SU-DHL-6 (cell line): ENCODE measurements at regions not wholly inside any gene's neighbourhood (a gene's known extent, or its start where the extent isn't known, plus 50 kb on each side); places are given as distances from the start of the nearest gene placed in this dataset.

ENCODE experiments used
- H2AFZ ChIP-seq: fragments of 200-600 bp; sonication (generic); 2 replicates; pipeline ENCODE4 v1.6.1; 2014; ENCODE audit warnings: low read depth, mild to moderate bottlenecking, moderate library complexity, mixed read lengths, antibody characterized with exemption, low read length; ENCODE audit not compliant: severe bottlenecking
- H3F3A ChIP-seq: fragments of 200-600 bp; shearing (Covaris generic); 2 replicates; pipeline ENCODE4 v1.6.0; 2016; ENCODE audit warnings: antibody characterized with exemption, mild to moderate bottlenecking; ENCODE audit not compliant: insufficient read depth
- H3K27ac ChIP-seq: fragments of 200-600 bp; sonication (generic); 2 replicates; pipeline ENCODE4 v1.5.1; 2016; ENCODE audit warnings: low read depth, mild to moderate bottlenecking, low read length, moderate library complexity, mixed read lengths
- H3K27me3 ChIP-seq: fragments of 200-600 bp; sonication (generic), shearing (Covaris generic); 2 replicates; pipeline ENCODE4 v1.6.0; 2014; ENCODE audit warnings: mild to moderate bottlenecking, low read length
- H3K36me3 ChIP-seq: fragments of 200-600 bp; sonication (generic); 2 replicates; pipeline ENCODE4 v1.6.1; 2014; ENCODE audit warnings: mild to moderate bottlenecking, low read length, mixed read lengths
- H3K4me2 ChIP-seq: fragments of 300-600, 200-600 bp; shearing (Covaris generic), sonication (generic); 2 replicates; pipeline ENCODE4 v1.6.0; 2014; ENCODE audit warnings: low read length, low read depth, mild to moderate bottlenecking; ENCODE audit not compliant: poor library complexity, severe bottlenecking
- H3K4me3 ChIP-seq: fragments of 200-600 bp; sonication (generic); 2 replicates; pipeline ENCODE4 v1.5.1; 2014; ENCODE audit warnings: antibody characterized with exemption, low read length, mild to moderate bottlenecking, mixed read lengths; ENCODE audit not compliant: insufficient read depth, poor library complexity, severe bottlenecking
- H3K79me2 ChIP-seq: fragments of 200-600 bp; sonication (generic); 2 replicates; pipeline ENCODE4 v1.6.1; 2014; ENCODE audit warnings: mild to moderate bottlenecking, low read length, moderate library complexity; ENCODE audit not compliant: insufficient read depth
- H3K9ac ChIP-seq: fragments of 200-600 bp; sonication (generic); 2 replicates; pipeline ENCODE4 v1.7.0; 2014; ENCODE audit warnings: mild to moderate bottlenecking, low read length
- H3K9me2 ChIP-seq: fragments of 200-600 bp; sonication (generic); replicated peaks from 2 replicates; pipeline ENCODE4 v1.6.1; 2014; ENCODE audit warnings: low read length; ENCODE audit not compliant: insufficient read depth
- H3K9me3 ChIP-seq: fragments of 200-600 bp; sonication (generic); 2 replicates; pipeline ENCODE4 v1.6.1; 2014; ENCODE audit warnings: low read length, mixed read lengths; ENCODE audit not compliant: insufficient read depth
- H4K20me1 ChIP-seq: fragments of 200-600 bp; sonication (generic); 2 replicates; pipeline ENCODE4 v1.6.1; 2014; ENCODE audit warnings: low read depth, mild to moderate bottlenecking, antibody characterized with exemption, low read length, moderate library complexity, mixed read lengths
- CTCF ChIP-seq: fragments of 200-600 bp; sonication (generic); IDR thresholded peaks from one replicate; pipeline ENCODE4 v1.5.1; 2017; ENCODE audit warnings: antibody characterized with exemption, mild to moderate bottlenecking, low read length, moderate library complexity; ENCODE audit not compliant: insufficient read depth, poor library complexity, severe bottlenecking
- EZH2phosphoT487 ChIP-seq: fragments of 200-600 bp; sonication (generic), shearing (Covaris generic); conservative IDR thresholded peaks from 2 replicates; pipeline ENCODE4 v1.6.1; 2018; ENCODE audit warnings: mild to moderate bottlenecking, antibody characterized with exemption, low read length, moderate library complexity, mixed read lengths

- H3K27me3 ChIP-seq, result no peaks in the 10 kb centered on the region
- no peak overlapping the region for H3K9ac ChIP-seq
- H3K36me3 ChIP-seq, result no peaks in the 10 kb centered on the region
- no peak overlapping the region for H3K4me3 ChIP-seq
- H3K9me2 ChIP-seq, result no peaks in the 10 kb centered on the region
- H2AFZ ChIP-seq, result no peak overlapping the region
- no peaks in the 10 kb centered on the region for H4K20me1 ChIP-seq
- H3K9me3 ChIP-seq, result no peaks in the 10 kb centered on the region
- H3K27ac ChIP-seq, result no peak overlapping the region
- no peaks in the 10 kb centered on the region for H3F3A ChIP-seq
- H3K79me2 ChIP-seq, result no peaks in the 10 kb centered on the region
- no peak overlapping the region for H3K4me2 ChIP-seq
- TF ChIP-seq EZH2phosphoT487, result no peak
- TF ChIP-seq CTCF, result no peak
Observed at GRCh38 chr3:24605511-24606028, 110.9 kb upstream of the THRB start.

- H3F3A ChIP-seq, result no peaks in the 10 kb centered on the region
- H3K27ac ChIP-seq, result no peak overlapping the region
- H3K36me3 ChIP-seq, result no peaks in the 10 kb centered on the region
- H2AFZ ChIP-seq, result no peak overlapping the region
- no peaks in the 10 kb centered on the region for H3K27me3 ChIP-seq
- H3K9me3 ChIP-seq, result no peaks in the 10 kb centered on the region
- no peak overlapping the region for H3K4me3 ChIP-seq
- no peak for TF ChIP-seq CTCF
- no peaks in the 10 kb centered on the region for H4K20me1 ChIP-seq
- no peak overlapping the region for H3K4me2 ChIP-seq
- H3K9me2 ChIP-seq, result no peaks in the 10 kb centered on the region
- no peaks in the 10 kb centered on the region for H3K79me2 ChIP-seq
- no peak overlapping the region for H3K9ac ChIP-seq
Observed at GRCh38 chr3:24607281-24607680, 112.6 kb upstream of the THRB start.

GRCh38 chr3:24608701-24609390, 114.2 kb upstream of the THRB start:
- Histone ChIP-seq H3K9me2 (no peaks in the 10 kb centered on the region), H3K9me3 (no peaks in the 10 kb centered on the region), H3F3A (no peaks in the 10 kb centered on the region), H3K27me3 (no peaks in the 10 kb centered on the region), H3K4me3 (no peak overlapping the region), H3K36me3 (no peaks in the 10 kb centered on the region), H3K27ac (no peak overlapping the region), H3K4me2 (no peak overlapping the region), H3K79me2 (no peaks in the 10 kb centered on the region), H3K9ac (no peak overlapping the region), H2AFZ (no peak overlapping the region), H4K20me1 (no peaks in the 10 kb centered on the region)
- no peak for TF ChIP-seq CTCF
- no peak for TF ChIP-seq EZH2phosphoT487
